NCI-H2171 (cell line): ENCODE measurements at regions not wholly inside any gene's neighbourhood (a gene's known extent, or its start where the extent isn't known, plus 50 kb on each side); places are given as distances from the start of the nearest gene placed in this dataset.

ENCODE experiments used
- DNase-seq: peaks from one replicate; lab custom pipeline; 2025; lab: John Stamatoyannopoulos, UW

GRCh38 chr18:75130591-75131328 is 78.2 kb downstream of the PTGR3 start:
- DNase-seq, result no peak

GRCh38 chr18:75129717-75130477 is 79.0 kb downstream of the PTGR3 start:
- DNase-seq, result no peak

- no peak for DNase-seq
Observed at GRCh38 chr18:75128911-75129716, 79.8 kb downstream of the PTGR3 start.

GRCh38 chr18:75128051-75128605 is 80.8 kb downstream of the PTGR3 start:
- no peak for DNase-seq

DNA sequence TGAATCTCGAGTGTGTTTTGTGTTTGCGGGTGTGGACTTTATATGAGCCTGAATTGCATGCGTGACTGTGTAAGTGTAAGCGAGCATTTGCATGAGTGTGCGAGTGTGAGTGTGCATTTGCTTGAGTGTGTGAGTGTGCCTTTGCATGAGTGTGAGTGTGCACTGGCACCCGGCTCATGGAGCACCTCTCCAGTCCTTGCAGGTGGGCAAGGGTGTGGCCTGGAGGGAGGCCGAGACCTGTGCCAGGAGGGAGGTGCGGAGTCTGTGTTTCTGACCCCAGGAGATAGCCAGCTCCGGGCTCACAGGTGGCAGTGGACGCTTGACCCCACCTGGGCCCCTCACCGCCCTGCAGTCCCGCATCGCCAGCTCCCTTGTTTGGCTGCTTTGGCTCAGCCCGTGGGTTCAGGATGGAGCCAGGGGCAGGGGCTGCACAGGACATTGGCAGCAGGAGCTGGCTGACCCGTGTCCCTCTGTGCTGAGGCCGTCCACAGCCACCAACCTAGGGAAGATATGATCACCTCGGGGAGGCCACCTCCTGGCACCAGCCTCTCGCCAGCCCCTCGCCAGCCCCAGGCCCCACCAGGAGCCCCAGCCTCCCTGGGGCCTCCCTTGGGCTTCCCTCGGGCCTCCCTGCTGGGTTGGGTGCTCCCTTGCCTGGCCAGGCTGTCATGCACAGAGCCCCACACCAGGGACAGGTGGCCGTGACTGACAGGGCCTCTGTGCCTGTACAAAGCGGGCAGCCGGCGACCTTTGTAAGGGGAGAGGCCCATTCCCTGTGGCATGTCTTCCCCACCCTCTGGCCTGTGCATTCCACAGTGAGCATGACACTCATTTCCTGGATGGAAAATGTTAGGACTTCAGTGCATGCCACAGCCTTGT is 81.6 kb downstream of the PTGR3 start:
- DNase-seq, result no peak

GRCh38 chr18:75125382-75126331 is 83.3 kb downstream of the PTGR3 start:
- DNase-seq, result no peak

DNA sequence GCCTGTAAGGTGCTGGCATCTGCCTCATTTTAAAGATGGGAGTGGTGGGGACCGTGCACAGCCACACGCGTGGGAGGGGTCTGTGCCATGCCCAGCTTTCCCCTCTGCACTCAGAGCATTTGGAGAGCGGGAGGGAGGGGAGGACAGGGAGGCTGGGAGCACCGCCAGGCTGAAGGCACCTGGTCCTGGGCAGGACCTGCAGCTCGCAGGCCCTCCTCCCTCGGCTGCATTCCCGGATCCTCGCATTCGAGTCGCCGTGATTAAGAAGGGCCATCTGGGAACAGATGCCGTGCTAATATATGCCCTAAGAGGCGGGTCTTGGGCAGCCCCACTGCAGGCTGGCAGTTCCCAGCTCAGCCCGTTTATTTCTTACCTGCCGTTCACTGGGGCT is 84.0 kb downstream of the PTGR3 start:
- peak; percentile 8 for DNase-seq

GRCh38 chr18:75124551-75124950 is 84.4 kb downstream of the PTGR3 start:
- DNase-seq, result no peak

GRCh38 chr18:75123113-75123512 is 85.8 kb downstream of the PTGR3 start:
- DNase-seq, result no peak

DNA sequence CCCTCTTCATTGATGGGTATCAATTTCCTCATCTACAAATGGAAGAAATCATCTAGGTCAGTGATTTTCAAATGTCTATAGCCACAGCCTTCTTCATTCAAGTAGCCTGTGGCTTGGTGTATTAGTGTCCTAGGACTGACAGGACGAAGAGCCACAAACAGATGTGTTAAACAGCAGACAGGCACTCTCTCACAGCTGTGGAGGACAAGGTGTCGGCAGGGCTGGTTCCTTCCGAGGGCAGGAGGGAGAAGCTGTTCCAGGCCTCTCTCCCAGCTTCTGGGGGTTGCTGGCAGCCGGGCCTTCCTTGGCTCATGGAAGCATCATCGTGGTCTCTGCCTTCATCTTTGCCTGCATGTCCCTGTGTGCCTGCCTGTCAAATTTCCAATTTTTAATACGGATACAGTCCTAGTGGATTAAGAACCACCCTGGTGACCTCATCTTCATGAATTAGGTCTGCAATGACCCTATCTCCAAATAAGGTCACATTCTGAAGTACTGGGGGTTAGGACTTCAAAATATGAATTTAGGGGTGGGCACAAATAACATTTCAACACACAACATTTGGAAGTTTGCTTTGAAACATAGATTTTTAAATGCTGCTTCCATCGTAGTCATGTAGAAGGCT is 86.5 kb downstream of the PTGR3 start:
- DNase-seq, result no peak

DNA sequence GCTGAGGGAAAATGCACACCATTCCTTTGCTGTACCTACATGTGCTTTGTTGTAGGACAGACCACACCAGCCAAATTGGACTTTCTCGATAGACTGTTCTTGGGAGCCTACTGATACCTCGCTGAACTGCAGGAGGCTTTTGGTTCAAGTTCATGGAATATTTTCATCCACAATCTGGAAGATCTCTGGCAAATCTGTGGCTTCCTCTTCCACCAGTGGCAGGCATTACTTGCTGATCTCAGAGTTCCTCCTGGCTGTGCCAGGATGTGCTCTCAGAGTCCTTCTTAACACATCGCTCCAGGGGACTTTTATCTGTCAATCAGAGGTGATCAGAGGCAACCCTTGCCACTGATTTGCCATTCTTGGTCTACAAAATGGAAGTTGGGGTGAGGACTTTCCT is 87.7 kb downstream of the PTGR3 start:
- DNase-seq, result no peak

GRCh38 chr18:75120521-75120920 is 88.4 kb downstream of the PTGR3 start:
- DNase-seq, result no peak

DNA sequence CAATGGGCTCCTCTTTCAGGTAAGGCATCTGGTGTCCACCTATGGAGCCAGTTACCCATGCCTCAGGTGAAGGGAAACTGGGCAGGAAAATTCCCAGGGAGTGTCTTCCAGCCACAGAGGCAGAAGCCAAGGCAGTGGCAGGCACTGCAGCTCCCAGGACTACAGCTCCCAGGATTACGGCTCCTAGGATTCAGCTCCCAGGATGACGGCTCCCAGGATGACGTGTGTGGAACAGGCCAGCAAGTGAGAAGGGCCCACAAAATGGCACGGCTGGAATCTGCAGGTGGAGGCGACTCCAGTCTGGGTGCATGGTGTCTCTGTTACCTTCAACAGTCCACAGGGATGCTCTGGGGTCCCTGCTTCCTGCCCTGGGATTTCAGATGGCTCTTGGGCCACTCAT is 92.1 kb downstream of the PTGR3 start:
- DNase-seq, result no peak

DNA sequence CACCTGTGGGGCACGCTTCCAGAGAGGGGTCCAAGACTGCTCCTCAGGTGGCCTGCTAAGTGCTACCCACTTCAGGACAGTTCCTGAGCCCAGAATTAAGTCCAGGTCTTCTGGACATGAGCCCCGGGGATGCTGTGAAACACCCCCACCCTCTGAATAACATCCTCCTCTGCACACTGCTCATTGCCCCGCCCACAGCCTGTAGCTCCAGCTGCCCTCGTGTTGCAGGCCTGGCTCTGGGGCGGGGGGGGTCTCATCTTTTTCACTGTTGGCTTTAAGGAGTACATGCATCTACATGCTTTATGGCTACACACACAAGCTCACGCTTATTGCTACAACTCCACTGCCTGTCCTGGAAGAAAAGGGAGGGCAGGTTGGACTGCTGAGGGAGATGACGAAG is 92.8 kb downstream of the PTGR3 start:
- DNase-seq, result no peak

DNA sequence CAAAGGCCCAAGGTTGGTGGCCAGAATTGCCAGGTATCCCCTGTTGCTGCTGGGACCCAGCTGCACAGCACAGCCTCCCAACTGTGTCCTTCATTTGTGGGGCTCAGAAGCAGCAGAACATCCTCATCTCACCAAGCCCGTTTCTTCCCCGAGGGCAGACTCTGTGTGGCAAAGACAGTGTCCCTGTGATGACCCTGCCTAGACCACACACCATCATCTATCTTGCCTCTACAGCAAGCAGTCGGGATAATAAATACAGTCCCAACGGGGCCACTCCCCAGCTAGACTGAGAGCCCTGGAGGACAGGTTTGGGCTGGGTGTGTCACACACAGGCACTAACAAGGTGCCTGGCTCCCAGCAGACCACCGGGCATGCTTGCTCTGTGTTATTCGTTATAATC is 93.4 kb downstream of the PTGR3 start:
- no peak for DNase-seq
